HL-60 (cell line): ENCODE measurements at regions not wholly inside any gene's neighbourhood (a gene's known extent, or its start where the extent isn't known, plus 50 kb on each side); places are given as distances from the start of the nearest gene placed in this dataset.

Experiments
- DNase-seq, 2 experiments: peaks; one replicate each; pipeline ENCODE4 v3.0.0-alpha.2; 2010 to 2020; ENCODE audit warnings: low read depth in 1 of 2, low spot score in 1 of 2
- H3K27ac ChIP-seq: fragments of 250-450 bp; sonication (Bioruptor Pico); replicated peaks from 2 replicates; pipeline ENCODE4 v1.5.1; 2020; ENCODE audit warnings: mild to moderate bottlenecking, moderate library complexity
- H3K27me3 ChIP-seq: fragments of 250-450 bp; sonication (Bioruptor Pico); 2 replicates; pipeline ENCODE4 v1.5.1; 2021; ENCODE audit warnings: mild to moderate bottlenecking, moderate library complexity; ENCODE audit not compliant: insufficient read depth, poor library complexity, severe bottlenecking
- H3K4me3 ChIP-seq: replicated peaks from 2 replicates; pipeline ENCODE4 v1.5.1; 2011; ENCODE audit warnings: mild to moderate bottlenecking, control low read depth, low read length; ENCODE audit not compliant: insufficient read depth
- CTCF ChIP-seq: IDR thresholded peaks from one replicate; pipeline ENCODE4 v1.5.1; 2011; ENCODE audit warnings: low read length, control low read depth, inconsistent platforms; ENCODE audit not compliant: insufficient read depth
- GABPA ChIP-seq: IDR thresholded peaks from 2 replicates; pipeline ENCODE4 v1.6.1; 2012; ENCODE audit warnings: low read depth
- POLR2AphosphoS5 ChIP-seq: IDR thresholded peaks from 2 replicates; pipeline ENCODE4 v1.6.1; 2012; ENCODE audit warnings: low read depth
- SPI1 ChIP-seq: IDR thresholded peaks from 2 replicates; pipeline ENCODE4 v1.6.1; 2012; ENCODE audit warnings: low read depth, mild to moderate bottlenecking, borderline replicate concordance
- TF ChIP-seq, protein P1 (sequence below): IDR thresholded peaks from 2 replicates; pipeline ENCODE4 v1.6.1; 2012; ENCODE audit warnings: low read depth; ENCODE audit not compliant: insufficient replicate concordance

- H3K4me3 ChIP-seq = no peak overlapping the region
- DNase-seq = no peak
- no peak overlapping the region for H3K27ac ChIP-seq
- TF ChIP-seq SPI1 = no peak
- no peak for TF ChIP-seq GABPA
- TF ChIP-seq CTCF = no peak
- no peak for TF ChIP-seq POLR2AphosphoS5
- H3K27me3 ChIP-seq = no peaks in the 10 kb centered on the region
These were observed 69.5 kb upstream of the MC3R start for GRCh38 chr20:56179051-56179450.

DNA sequence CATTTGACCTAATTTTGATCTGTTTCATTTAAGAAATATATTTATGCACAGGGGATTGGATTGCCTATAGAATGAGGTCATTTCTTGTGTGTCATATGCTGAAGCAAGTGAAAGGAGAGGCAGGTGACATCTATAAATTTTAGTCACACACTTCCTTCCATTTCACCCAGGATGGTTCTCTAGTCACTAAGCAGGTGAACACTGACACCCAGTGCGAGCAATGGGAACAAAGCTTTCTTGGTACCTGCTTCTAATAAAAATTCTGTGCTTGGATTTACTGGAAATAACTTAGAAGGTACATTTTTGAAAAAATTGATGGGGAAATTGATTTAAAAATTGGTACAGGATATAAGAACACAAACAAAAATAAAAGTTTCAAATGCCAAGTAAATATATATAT, 66.9 kb upstream of the MC3R start:
- no peak for DNase-seq
- Histone ChIP-seq H3K27me3 (no peaks in the 10 kb centered on the region), H3K27ac (no peak overlapping the region), H3K4me3 (no peak overlapping the region)
- no peak for TF ChIP-seq SPI1

DNA sequence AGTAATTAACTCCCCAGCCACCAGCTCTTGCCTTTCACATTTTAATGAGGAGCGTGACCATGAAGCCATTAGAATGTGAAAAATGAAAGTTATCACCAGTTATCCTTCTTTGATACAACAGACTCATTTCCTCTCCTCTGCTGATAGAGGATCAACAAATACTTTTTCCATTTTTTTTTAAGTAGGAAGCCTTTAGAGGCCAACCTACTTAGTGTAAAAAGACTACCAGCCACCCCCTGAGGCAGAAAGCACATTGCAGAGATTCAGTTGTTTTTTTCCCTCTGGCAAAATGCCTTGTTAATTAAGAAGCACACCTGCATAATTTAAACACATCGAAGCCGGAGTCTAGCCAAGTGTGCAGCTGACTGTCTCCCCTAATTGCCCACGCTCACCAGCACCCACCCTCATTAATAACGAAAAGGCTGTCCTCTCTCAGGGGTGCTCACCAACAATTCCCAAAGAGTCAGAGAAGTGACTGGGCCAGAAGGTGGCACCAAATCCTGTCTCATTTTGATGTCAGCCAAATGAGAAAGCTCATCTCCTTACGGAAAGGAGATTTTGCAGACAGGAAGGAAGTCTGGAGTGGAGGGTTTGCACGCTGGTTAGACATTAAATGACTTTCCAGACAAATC, 60.9 kb upstream of the MC3R start:
- TF ChIP-seq POLR2AphosphoS5 (no peak), GABPA (no peak), SPI1 (no peak), CTCF (no peak)
- TF ChIP-seq, protein P1, sequence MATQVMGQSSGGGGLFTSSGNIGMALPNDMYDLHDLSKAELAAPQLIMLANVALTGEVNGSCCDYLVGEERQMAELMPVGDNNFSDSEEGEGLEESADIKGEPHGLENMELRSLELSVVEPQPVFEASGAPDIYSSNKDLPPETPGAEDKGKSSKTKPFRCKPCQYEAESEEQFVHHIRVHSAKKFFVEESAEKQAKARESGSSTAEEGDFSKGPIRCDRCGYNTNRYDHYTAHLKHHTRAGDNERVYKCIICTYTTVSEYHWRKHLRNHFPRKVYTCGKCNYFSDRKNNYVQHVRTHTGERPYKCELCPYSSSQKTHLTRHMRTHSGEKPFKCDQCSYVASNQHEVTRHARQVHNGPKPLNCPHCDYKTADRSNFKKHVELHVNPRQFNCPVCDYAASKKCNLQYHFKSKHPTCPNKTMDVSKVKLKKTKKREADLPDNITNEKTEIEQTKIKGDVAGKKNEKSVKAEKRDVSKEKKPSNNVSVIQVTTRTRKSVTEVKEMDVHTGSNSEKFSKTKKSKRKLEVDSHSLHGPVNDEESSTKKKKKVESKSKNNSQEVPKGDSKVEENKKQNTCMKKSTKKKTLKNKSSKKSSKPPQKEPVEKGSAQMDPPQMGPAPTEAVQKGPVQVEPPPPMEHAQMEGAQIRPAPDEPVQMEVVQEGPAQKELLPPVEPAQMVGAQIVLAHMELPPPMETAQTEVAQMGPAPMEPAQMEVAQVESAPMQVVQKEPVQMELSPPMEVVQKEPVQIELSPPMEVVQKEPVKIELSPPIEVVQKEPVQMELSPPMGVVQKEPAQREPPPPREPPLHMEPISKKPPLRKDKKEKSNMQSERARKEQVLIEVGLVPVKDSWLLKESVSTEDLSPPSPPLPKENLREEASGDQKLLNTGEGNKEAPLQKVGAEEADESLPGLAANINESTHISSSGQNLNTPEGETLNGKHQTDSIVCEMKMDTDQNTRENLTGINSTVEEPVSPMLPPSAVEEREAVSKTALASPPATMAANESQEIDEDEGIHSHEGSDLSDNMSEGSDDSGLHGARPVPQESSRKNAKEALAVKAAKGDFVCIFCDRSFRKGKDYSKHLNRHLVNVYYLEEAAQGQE = no peak
- peak in 1 of 2 experiments; percentile 3 for DNase-seq
- Histone ChIP-seq H3K27ac (no peak overlapping the region), H3K4me3 (no peak overlapping the region), H3K27me3 (no peaks in the 10 kb centered on the region)

DNA sequence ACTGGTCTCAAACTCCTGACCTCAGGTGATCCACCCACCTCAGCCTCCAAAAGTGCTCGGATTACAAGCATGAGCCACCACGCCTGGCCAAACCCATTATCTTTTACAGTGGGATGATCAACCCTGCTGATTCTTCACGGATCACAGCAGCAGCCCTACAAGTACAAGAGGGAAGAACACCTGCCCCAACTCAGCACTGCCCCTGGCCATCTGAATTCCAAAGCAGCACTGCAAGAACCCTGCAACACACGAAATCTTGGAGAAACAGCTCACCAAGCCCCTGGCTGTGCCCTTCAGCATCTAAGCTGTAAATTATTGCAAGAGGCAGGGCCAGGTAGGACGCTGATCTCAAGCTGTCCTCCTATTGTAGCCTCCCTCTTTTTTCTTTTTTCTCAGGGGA, 54.5 kb upstream of the MC3R start:
- no peaks in the 10 kb centered on the region for H3K27me3 ChIP-seq
- TF ChIP-seq SPI1 = no peak
- TF ChIP-seq CTCF = no peak
- no peak for TF ChIP-seq POLR2AphosphoS5
- TF ChIP-seq, protein P1 = no peak
- TF ChIP-seq GABPA = no peak
- no peak overlapping the region for H3K27ac ChIP-seq
- H3K4me3 ChIP-seq = no peak overlapping the region
- DNase-seq = no peak
